ENCODE measurements at regions not wholly inside any gene's neighbourhood (a gene's known extent, or its start where the extent isn't known, plus 50 kb on each side); places are given as distances from the start of the nearest gene placed in this dataset.

DNA sequence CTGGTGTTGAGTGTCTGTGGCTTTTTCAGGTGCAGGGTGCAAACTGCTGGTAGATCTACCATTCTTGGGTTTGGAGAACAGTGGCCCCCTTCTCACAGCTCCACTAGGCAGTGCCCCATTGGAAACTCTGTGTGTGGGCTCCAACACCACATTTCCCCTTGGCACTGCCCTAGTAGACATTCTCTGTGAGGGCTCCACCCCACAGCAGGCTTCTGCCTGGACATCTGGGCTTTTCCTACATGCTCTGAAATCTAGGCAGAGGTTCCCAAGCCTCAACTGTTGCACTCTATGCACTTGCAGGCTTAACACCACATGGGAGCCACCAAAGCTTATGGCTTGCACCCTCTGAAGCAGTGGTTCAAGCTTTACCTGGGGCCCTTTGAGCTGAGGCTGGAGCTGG is 80.9 kb downstream of the BARX1 start:
- no peak for TF ChIP-seq CTCF (IDR thresholded peaks at IDR 0.05; ENCODE audit: low read depth, low read length)
- DNase-seq (ENCODE audit: extremely low read depth, low read depth) = no peak

GRCh38 chr9:93871286-93871685 is 83.9 kb downstream of the BARX1 start:
- TF ChIP-seq CTCF (IDR thresholded peaks at IDR 0.05; ENCODE audit: low read depth, low read length) = no peak

GRCh38 chr9:93869863-93870262 is 85.3 kb downstream of the BARX1 start:
- no peak for TF ChIP-seq CTCF (IDR thresholded peaks at IDR 0.05; ENCODE audit: low read depth, low read length)
- no peak for DNase-seq (ENCODE audit: extremely low read depth, low read depth)

More at GRCh38 chr9:93871286-93871685, 83.9 kb downstream of the BARX1 start:
- no peak for DNase-seq (ENCODE audit: extremely low read depth, low read depth)

- no peak for DNase-seq (ENCODE audit: extremely low read depth, low read depth)
- TF ChIP-seq CTCF (IDR thresholded peaks at IDR 0.05; ENCODE audit: low read depth, low read length) = no peak
Observed at GRCh38 chr9:93869088-93869487, 86.1 kb downstream of the BARX1 start.

DNA sequence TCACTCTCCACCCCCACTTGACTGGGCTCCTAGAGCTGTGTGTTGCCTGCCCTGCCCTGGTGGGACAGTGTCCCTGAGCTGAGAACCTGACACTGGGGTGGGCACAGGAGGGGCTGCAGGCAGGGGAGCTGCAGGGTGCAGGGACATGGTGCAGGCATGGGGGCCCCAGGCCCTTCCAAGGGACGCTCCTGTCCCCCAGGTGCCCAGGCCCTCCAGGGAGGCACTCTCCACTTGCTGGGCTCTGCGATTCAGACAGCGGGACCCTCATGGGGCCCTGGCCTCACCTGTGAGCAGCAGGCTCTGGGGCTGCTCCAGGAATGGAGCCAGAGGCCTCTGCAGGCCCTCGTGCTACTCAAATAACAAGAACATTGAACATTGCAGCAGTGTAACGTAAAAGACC is 89.4 kb downstream of the BARX1 start:
- no peak for TF ChIP-seq CTCF (IDR thresholded peaks at IDR 0.05; ENCODE audit: low read depth, low read length)

GRCh38 chr9:93865245-93865644 is 89.9 kb downstream of the BARX1 start:
- no peak for DNase-seq (ENCODE audit: extremely low read depth, low read depth)
- no peak for TF ChIP-seq CTCF (IDR thresholded peaks at IDR 0.05; ENCODE audit: low read depth, low read length)

More for the DNA sequence above, 89.4 kb downstream of the BARX1 start:
- no peak for DNase-seq (ENCODE audit: extremely low read depth, low read depth)

GRCh38 chr9:93864840-93865239 is 90.3 kb downstream of the BARX1 start:
- no peak for TF ChIP-seq CTCF (IDR thresholded peaks at IDR 0.05; ENCODE audit: low read depth, low read length)
- no peak for DNase-seq (ENCODE audit: extremely low read depth, low read depth)
